WTC11 (cell line): ENCODE measurements at regions not wholly inside any gene's neighbourhood (a gene's known extent, or its start where the extent isn't known, plus 50 kb on each side); places are given as distances from the start of the nearest gene placed in this dataset.

Experiments
- ATAC-seq: fragments of 200-7000 bp; cut with Tn5 transposase; 2 replicates; pipeline ENCODE4 v1.10.0; 2021; ENCODE audit warnings: mild to moderate bottlenecking, moderate library complexity
- CTCF ChIA-PET: fragments of 300-600 bp; sonication (Branson Sonifier 250); formaldehyde crosslinking; loops from one replicate; lab custom pipeline; 2021; ENCODE audit warnings: antibody characterized with exemption; lab: Charles Lee
- POLR2A ChIA-PET: fragments of 350-600 bp; sonication (Branson Sonifier 250); formaldehyde crosslinking; loops from one replicate; lab custom pipeline; 2021; ENCODE audit warnings: antibody characterized with exemption; lab: Charles Lee
- DNase-seq: peaks from one replicate; pipeline ENCODE4 v3.0.0; 2021; ENCODE audit warnings: low spot score
- H3K27ac Mint-ChIP-seq: 2 replicates; pipeline ENCODE4 v1.8.0; 2021; ENCODE audit warnings: mixed read lengths
- H3K27me3 Mint-ChIP-seq: 2 replicates; pipeline ENCODE4 v1.8.0; 2021; ENCODE audit warnings: low read depth, mild to moderate bottlenecking, moderate library complexity, mixed read lengths
- H3K36me3 Mint-ChIP-seq: 2 replicates; pipeline ENCODE4 v1.8.0; 2021; ENCODE audit warnings: mixed read lengths
- H3K4me1 Mint-ChIP-seq: 2 replicates; pipeline ENCODE4 v1.8.0; 2022; ENCODE audit warnings: mixed read lengths
- H3K4me3 Mint-ChIP-seq: 2 replicates; pipeline ENCODE4 v1.8.0; 2021; ENCODE audit warnings: mild to moderate bottlenecking, moderate library complexity, mixed read lengths
- H3K9me3 Mint-ChIP-seq: 2 replicates; pipeline ENCODE4 v1.8.0; 2021; ENCODE audit warnings: mixed read lengths
- AR ChIP-seq: fragments of 250-450 bp; sonication (Bioruptor Pico); IDR thresholded peaks from 2 replicates; pipeline ENCODE4 v1.9.0; 2021; ENCODE audit warnings: mild to moderate bottlenecking
- E2F1 ChIP-seq: sonication (generic); formaldehyde crosslinking; IDR thresholded peaks from 2 replicates; pipeline ENCODE4 v1.8.0; 2022; ENCODE audit warnings: mild to moderate bottlenecking, missing genetic modification reagents
- E2F4 ChIP-seq: sonication (generic); formaldehyde crosslinking; IDR thresholded peaks from 2 replicates; pipeline ENCODE4 v1.8.1; 2022; ENCODE audit warnings: low read depth, mild to moderate bottlenecking, moderate library complexity, missing genetic modification reagents, borderline replicate concordance
- ELF4 ChIP-seq: sonication (generic); formaldehyde crosslinking; IDR thresholded peaks from 2 replicates; pipeline ENCODE4 v1.8.1; 2022; ENCODE audit warnings: low read depth, mild to moderate bottlenecking, moderate library complexity, missing genetic modification reagents
- ERG ChIP-seq: fragments of 250-450 bp; sonication (Bioruptor Pico); IDR thresholded peaks from 2 replicates; pipeline ENCODE4 v1.8.0; 2021; ENCODE audit warnings: mild to moderate bottlenecking
- ETV6 ChIP-seq: sonication (generic); formaldehyde crosslinking; IDR thresholded peaks from 2 replicates; pipeline ENCODE4 v1.8.1; 2022; ENCODE audit warnings: mild to moderate bottlenecking, missing genetic modification reagents
- MAX ChIP-seq: sonication (generic); formaldehyde crosslinking; IDR thresholded peaks from 2 replicates; pipeline ENCODE4 v1.8.0; 2022; ENCODE audit warnings: mild to moderate bottlenecking, missing genetic modification reagents
- MXD4 ChIP-seq: fragments of 250-450 bp; sonication (Bioruptor Pico); IDR thresholded peaks from 2 replicates; pipeline ENCODE4 v1.8.0; 2021; ENCODE audit warnings: mild to moderate bottlenecking, moderate library complexity, borderline replicate concordance
- PRRX2 ChIP-seq: fragments of 250-450 bp; sonication (Bioruptor Pico); IDR thresholded peaks from 2 replicates; pipeline ENCODE4 v1.8.0; 2021; ENCODE audit warnings: mild to moderate bottlenecking
- SOX15 ChIP-seq: fragments of 250-450 bp; sonication (Bioruptor Pico); IDR thresholded peaks from 2 replicates; pipeline ENCODE4 v1.9.0; 2021; ENCODE audit warnings: mild to moderate bottlenecking
- SP1 ChIP-seq: sonication (generic); formaldehyde crosslinking; conservative IDR thresholded peaks from 2 replicates; pipeline ENCODE4 v1.8.1; 2022; ENCODE audit warnings: missing genetic modification reagents
- ZNF232 ChIP-seq: sonication (generic); formaldehyde crosslinking; IDR thresholded peaks from 2 replicates; pipeline ENCODE4 v1.8.0; 2022; ENCODE audit warnings: mild to moderate bottlenecking, missing genetic modification reagents
- ZNF281 ChIP-seq: sonication (generic); formaldehyde crosslinking; IDR thresholded peaks from 2 replicates; pipeline ENCODE4 v1.8.0; 2023; ENCODE audit warnings: mild to moderate bottlenecking, missing genetic modification reagents
- ZNF423 ChIP-seq: fragments of 250-450 bp; sonication (Bioruptor Pico); IDR thresholded peaks from 2 replicates; pipeline ENCODE4 v2.1.2; 2022; ENCODE audit warnings: mild to moderate bottlenecking, moderate library complexity
- ZNF532 ChIP-seq: fragments of 250-450 bp; sonication (Bioruptor Pico); IDR thresholded peaks from 2 replicates; pipeline ENCODE4 v1.9.0; 2021; ENCODE audit warnings: mild to moderate bottlenecking, borderline replicate concordance

- H3K9me3 Mint-ChIP-seq: no peaks in the 10 kb centered on the region
- DNase-seq: no peak
- H3K27me3 Mint-ChIP-seq: peaks cover 13% of the 10 kb centered on the region
- TF ChIP-seq ZNF423 (CRISPR knock-in tag): peak; percentile 58
- TF ChIP-seq ELF4 (CRISPR knock-in tag): no peak
- TF ChIP-seq AR (CRISPR knock-in tag): no peak
- no peak for TF ChIP-seq MXD4 (CRISPR knock-in tag)
- TF ChIP-seq E2F1 (CRISPR knock-in tag): no peak
- no peak for TF ChIP-seq SOX15 (CRISPR knock-in tag)
- no peak for TF ChIP-seq SP1
- TF ChIP-seq ETV6: peak; percentile 86
- TF ChIP-seq MAX (CRISPR knock-in tag): no peak
- TF ChIP-seq ERG (CRISPR knock-in tag): no peak
- TF ChIP-seq ZNF281: no peak
- no peak for TF ChIP-seq PRRX2
- no peak for TF ChIP-seq E2F4
- no peak for TF ChIP-seq ZNF232 (CRISPR knock-in tag)
- TF ChIP-seq ZNF532: no peak
- no peak overlapping the region for H3K27ac Mint-ChIP-seq
- H3K36me3 Mint-ChIP-seq: no peaks in the 10 kb centered on the region
- POLR2A ChIA-PET: no interaction called here
- peak; percentile 25; the same call in 1 of the 2 replicates for ATAC-seq
- CTCF ChIA-PET: interaction anchor here (1.0 to 1.5 kb wide), 3 partner anchors 85 to 264 kb away, joined by 3 to 7 read pairs (median 4); no protein-coding TSS in a partner anchor
- H3K4me1 Mint-ChIP-seq: peaks cover 37% of the 10 kb centered on the region
- no peak overlapping the region for H3K4me3 Mint-ChIP-seq
Observed at GRCh38 chr16:86337138-86337537, 173.2 kb upstream of the FOXF1 start.
